Stimulated activated CD8-positive, alpha-beta memory T cell treated with anti-CD3 and anti-CD28 coated beads, Interleukin-4, amount 100 ng/mL, for 24 hours (primary cell): ENCODE measurements at regions not wholly inside any gene's neighbourhood (a gene's known extent, or its start where the extent isn't known, plus 50 kb on each side); places are given as distances from the start of the nearest gene placed in this dataset.

ENCODE experiments used
- DNase-seq: peaks from one replicate; pipeline ENCODE4 v3.0.0-alpha.2; 2020; ENCODE audit warnings: low read depth

DNA sequence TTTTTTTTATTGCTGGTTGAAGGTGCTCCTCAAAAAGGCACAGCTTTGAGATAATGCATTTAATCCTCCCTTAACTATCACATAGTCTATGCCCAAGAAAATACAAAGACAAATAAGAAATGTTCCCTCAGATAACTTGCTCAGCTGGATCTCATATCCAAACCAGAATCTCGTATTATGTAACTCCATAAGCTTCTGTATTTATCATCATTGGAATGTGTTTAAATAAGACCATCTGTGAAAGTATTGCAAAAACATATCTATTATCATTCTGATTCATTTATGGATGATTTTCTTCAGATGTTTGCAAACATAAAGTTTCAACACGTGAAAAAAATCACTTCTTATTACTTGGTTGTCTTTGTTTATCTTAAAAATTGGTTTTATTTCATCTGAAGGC is 190.9 kb downstream of the IRS2 start:
- no peak for DNase-seq

DNA sequence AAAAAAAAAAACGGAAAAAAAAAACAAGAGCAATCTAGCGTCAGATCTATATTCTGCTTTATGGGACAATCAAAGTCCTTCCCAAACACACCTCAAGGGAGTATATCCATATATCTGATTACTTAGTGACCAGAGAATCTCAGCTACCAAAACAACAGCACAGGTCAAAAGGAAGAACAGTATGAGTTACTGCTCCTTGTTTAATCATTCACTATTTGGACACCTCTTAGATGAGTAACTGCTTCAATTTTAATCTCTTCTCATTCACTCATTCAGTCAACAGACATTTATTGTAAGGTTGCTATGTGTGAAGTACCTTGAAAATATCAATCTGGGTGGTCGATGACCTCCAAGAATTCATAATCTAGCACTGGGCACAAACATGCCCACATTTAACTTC is 193.2 kb downstream of the IRS2 start:
- DNase-seq: no peak

DNA sequence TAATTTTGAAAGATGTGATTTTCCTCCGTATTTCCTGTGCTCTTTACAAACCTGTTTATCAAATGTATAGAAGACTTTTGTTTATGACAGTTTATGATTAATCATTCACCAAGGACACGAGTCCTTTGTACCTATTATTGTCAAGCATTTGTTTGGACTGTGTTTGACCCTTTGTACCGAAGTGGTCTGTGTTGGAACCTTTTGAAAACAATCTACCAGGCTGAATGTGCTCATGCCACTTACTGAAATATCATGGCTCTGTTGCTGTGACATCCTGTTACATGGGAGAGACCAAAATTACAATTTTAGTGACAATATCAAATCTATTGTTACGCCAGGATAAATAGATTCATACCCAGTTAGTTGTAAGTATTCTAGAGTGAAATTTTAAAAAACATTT is 193.6 kb downstream of the IRS2 start:
- no peak for DNase-seq

DNA sequence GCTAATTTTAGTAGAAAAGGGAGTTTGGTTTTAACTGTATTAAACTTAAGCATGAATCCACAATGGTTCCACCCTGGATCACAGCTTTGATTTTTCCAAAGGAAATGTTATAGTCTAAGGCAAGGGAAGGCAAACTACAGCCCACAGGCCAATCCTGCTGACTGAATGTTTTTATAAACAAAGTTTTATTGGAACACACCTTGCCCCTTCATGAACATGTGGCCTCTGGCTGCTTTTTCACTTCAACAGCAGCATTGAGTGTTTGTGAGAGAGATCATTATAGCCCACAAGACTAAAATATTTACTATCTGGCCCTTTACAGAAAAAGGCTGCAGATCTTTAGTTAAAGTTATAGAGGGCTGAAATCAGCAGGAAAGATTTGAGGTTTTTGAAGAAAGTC is 198.7 kb downstream of the IRS2 start:
- DNase-seq: no peak

DNA sequence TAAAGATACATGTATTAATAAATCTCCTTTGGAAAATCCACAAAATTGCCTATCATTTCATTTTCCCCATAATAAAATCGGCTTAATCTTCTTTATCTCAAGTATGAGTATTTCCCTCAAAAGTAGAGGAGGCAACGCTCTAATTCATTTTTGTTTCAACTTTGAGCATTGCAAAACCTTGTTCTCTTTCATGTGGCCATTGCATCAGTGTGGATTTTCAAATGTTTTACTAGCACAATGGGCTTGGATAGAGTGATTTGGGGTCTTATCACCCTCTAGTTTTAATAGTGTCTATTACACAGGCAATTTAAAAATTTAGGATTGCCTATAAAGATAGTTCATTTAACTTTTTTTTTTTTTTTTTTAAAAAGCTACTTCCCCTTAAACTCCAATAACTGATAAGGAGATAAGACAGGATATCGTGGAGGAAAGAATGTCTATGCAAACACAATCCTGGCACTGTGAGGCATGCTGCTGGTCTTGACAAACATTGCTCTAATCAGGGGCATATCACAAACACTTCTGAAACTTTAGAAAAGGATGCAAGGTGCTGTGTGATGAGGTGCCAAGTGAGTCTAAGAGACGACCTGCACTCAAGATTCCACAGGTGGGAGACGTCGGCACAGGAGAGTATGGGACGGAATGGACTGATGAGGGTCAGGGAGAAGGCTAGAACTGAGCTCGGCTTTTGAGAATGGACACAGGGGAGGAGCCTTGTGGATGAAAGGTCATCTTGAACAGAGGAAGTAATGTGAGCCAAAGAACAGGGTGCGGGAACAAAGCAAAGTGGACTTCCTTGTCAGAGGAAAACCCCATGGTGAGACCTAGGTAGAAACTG is 199.7 kb downstream of the IRS2 start:
- no peak for DNase-seq

DNA sequence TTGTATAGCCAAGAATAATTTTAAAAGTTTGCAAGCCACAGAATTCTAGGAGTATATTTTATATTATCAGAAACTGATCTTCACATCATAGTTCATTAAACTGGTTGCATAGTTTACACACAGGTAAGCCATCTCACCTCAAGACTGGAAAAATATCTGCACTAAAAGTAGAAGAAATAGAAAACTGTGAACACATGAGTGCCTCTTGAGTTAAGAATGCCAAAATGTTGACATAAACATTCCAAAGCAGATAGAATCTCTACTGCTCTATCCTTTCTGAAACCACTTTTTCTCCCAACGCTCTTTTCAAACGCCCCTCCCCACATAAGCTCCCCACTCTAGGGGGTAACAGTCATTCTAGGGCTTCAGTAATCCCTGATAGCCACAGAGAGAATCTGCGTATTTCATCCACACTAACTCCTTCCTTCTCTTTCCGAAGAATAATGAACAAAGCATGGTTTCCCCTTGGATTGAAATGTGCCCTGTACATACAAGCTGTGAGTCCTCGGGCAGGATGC is 201.5 kb downstream of the IRS2 start:
- no peak for DNase-seq

DNA sequence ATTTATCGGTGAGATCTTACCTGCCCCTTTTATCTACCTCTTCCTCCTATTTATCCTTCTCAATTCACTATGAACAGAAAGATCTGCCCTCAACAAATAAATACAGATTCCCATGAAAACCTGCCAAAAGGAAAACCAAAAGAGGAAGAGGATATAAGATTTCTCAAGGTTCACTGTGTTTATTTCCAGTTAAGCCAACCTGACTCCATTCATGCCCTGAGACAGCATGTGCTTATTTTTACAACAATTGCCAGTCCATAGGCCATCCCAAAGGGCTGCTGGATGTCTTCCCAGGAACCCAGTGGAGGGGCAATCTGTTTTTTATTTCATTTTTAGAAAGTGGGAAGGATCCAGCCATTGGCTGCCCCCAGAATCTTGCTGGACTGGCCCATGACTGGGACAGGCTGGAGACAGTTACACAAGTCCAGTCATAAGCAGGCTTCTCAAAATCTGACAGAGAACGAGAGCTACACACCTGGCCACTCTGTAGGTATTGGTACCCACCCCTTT is 209.1 kb downstream of the IRS2 start:
- no peak for DNase-seq

DNA sequence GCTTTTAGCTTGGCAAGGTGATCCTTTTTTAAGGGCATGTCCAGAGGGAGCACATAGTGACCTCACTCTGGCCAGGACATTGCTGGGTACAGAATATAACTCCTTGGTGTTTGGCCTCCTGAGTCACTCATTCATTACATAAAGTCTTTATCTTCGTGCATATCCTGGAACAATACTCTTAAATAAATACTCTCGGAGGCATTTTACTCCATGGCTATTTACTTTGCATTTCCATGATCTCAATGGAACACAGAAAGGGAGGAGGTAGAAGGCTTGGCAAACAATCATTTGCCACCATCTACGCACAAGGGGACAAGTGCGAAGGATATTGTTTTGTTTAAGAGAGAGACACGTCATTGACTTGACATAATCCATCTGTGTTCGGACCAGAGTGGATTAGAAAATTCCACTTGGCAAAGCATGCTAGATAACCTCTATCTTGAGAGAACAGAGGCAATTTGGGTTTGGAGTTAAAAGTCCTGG is 210.0 kb downstream of the IRS2 start:
- DNase-seq: no peak

DNA sequence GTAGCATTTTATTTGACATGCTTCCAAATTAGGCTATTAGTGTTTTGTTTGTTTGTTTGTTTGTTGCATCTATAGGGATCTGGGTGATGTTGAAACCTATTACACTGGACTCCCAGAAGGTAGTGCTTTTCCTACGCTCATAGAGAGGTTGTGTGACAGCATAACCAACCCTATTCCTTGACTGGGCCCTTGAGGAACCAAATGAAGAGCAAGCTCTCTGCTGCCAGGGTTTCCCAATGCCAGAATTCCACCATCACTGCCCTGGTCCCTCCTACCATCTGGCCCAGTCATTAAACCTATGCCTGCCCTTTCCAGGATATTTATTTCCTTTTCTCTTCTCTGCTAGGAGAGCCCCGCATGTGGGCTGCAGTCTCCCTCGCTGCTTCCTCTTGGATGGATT is 210.6 kb downstream of the IRS2 start:
- DNase-seq: no peak

DNA sequence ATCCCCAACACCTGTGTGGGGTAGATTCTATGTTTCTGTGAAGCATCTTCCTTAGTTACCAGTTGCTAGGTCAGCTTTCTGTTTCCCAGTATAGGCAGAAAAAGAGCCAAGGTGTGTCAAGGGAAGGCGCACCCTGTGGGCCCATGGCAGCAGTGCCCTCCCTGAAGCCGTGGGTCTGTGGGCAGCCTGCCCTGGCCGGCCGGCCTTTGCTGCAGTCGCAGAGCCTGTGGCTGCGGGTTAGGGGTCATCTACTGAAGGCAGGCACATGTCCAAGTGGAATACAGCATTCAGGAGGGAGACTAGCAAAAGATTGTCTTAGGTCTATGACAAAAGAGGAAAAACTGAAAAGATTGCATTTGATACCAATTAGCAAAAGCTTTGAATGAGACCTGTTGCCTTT is 214.0 kb downstream of the IRS2 start:
- no peak for DNase-seq

DNA sequence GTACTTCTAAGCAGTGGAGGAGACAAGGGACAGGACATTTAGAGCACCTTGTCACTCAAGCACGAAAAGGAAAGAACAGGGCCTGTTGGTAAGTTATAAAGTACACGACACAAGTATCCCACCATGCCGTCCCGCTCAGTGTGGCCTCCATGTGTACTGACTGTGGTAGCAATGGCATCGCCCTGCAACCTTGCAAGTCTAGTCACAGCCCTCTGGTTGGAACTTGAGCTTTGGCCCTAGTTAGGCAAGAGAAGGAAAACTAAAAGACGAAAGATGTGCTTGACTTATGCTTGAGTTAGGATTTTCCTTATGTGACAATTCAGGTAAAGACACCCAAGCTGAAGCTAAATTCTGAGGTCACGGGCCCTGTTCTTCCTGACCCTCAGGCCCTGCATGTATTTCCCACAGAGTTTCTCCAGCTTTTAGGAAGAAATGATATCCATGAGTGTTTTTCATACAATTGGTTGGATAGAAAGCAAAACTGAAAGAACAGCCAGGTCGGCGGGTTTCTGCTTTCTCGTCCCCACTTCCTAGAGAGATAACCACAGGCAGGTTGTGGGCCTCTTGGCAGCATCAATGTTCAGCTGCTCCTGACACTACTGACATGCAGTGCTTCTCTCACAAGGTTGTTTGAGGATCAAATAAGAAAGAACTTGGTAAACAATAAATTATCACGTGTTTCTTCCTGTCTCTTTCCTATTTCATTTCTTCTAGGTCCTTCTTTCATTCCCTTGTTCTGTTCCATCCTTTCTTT is 216.2 kb downstream of the IRS2 start:
- DNase-seq: peak; percentile 3

DNA sequence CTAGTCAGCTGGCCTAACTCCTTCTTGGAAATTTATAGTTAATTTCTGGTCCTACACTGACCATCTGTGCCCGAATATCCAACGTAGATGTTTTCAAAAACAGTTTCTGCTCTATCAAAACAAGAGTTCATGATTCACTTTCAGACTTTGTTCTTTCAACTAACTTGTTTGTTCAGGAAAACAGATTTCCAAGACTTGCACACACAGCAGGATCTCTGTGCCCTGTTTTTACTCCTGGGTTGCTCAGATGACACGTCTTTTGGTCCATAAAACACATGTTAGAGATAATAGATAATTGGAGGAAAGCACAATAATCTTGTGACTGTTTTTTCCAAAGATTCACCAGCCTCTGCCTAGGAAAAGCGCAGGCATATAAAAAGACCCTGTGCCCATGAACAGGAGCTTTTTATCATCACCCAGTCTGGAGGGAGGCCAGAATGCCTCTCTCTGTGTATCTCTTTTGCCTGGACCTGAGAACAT is 218.0 kb downstream of the IRS2 start:
- no peak for DNase-seq

DNA sequence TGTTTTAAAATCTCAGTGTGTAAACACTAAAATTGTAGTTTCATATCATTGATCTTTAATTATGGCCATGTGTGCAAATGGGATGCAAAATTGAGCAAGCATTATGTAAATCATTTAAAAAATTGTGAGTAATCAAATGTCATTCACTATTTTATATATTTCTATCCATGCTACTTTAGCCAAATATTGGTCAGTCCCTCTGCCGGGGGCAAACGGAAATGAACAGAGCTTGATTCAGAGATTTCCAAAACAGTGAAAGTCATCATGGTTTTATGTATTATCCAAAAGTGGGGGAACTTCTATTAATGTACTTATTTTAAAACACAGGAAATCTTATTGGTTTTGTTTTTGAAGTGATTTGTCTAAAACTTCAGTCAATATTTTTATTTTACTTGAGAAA is 219.1 kb downstream of the IRS2 start:
- no peak for DNase-seq

DNA sequence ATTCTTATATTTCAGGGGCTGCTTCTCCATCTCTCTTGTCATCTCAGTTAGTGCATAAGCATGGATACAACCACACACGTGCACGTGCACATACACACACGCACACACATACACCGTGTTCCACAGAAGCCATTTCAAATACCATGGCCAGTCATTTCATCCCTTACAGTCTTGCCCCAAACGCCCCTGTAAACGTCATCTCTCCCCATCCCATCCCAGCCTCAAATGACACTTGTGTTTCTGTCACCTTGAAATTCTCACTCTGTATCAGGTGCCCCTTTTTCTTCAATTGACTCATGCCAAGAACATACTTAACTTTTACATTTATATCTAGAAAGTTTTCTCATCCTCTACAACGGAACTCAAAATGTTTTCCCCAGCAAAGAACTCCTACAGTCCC is 220.5 kb downstream of the IRS2 start:
- DNase-seq: no peak

DNA sequence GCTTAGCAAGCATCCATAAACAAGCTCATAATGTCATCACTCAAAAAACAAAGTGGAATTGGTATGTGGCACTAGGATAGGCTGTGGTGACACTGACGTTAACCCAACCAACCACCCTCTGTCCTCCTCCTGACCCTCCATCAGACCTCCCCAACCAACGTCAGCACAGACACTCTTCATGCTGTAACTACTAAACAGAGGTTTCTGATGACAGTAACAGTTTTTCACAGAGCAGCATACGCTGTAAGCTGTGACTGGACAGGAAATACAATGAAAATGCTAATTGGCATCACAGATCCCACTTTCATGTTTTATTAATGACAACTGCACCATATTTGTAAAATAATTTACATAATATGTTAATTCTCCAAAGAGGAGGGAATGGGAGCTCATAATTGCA is 238.0 kb downstream of the IRS2 start:
- no peak for DNase-seq

DNA sequence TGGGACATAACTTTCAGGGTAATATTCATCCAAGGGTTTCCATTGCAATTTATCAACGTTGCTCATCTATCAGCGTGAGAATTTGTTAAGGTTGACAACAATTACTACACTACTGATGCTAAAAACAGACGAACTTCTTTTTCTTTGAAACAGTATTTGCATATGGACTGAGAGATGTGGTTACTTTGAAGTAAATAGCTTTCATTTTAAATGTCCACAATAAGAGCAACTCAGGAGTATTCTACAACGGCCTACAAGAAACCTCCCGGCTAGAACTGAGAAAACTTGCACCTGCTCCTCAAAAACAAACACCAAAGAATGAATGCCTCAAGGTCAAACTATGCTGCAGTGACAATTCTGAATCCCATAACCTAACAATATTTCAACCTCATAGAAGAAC is 238.4 kb downstream of the IRS2 start:
- DNase-seq: no peak

DNA sequence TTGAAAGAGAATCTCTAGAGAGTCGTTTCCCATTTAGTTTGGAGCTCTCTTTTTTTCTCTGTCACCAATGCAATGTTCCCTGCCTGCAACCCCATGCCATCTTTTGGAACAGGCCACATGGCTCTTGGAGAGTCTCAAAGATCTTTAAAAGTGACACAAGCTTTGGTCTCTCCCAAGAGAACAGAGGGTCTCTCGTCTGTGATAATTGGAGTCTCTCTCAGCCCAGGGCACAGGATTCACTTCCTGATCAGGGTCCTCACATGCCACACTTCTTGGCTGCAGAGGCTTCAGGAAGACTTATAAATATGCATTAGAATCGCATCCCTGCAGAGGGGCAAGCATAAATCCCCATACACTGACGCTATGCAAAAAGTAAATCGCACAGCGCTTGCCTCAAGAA is 240.5 kb downstream of the IRS2 start:
- DNase-seq: no peak

DNA sequence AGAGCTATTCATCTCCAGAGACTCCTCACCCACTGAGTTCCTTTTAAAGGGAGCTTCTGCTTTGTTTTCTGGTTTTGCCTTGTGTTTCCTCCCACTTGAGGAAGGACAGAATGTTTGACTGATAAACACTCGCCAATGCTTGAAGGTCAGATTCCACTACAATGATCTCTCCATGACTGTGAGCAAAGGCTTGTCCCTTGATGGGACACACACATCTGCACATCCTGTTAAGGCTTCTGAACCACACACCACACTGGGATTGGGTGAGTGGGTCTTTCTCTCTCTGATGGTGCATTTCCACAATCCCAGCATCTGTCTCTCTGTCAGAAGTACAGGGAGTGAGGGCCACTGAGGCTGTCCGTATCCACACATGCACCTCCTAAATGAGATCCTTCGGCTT is 245.3 kb downstream of the IRS2 start:
- DNase-seq: no peak

DNA sequence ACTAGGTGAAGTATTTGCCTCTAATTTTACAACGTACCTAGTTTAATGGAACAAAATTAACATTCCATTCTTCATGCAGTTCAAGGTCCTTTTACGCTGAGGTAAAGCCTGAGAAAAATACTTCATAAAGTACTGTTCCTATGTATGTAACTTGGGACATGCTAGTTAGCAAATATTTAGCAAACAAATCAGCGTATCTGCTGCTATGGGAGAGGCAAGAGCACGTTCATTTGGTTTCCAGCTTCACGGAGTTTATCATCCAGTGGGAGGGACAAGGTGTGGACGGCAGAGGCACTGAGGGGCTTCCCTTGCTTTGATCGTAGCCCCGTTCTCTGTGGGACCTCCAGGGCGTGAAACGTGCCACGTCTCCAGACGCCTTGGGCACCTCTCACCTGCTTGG is 248.8 kb downstream of the IRS2 start:
- DNase-seq: no peak

DNA sequence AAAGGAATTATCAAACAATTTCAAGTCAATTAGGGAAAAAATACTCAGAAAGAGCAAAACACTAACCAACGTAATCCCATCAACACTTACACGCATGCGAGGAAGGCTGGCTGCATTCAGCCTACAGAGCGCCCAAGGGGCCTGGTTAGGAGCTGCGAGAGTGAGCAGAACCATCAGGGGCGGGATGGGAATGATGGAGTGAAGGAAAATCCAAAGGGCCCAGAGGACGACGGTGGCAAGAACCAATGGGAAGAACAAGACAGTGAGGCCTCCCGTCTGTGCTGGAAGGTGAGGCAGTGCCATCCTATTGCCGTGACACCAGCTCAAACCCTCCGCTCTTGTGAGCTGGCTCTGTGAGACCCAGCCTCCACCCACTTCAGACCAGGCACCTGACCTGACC is 253.0 kb downstream of the IRS2 start:
- DNase-seq: no peak

DNA sequence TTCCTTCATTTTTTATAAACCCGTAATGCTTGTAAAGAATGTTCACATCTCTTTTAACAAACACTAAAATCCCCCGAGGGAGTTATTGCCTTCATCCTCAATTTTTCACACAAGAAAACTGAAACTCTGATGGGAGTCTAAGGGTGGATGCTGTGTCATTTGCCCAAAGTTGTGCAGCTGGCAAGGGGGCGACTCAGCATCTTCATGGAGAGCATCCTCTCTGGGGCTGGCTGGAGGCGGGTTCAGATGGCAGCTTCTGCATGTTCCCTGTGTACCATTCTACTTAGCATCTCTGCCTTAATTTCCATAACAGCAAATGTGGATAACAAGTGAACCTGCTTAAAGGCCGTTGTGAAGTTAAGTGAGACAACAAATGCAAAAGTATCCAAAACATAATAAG is 256.4 kb downstream of the IRS2 start:
- no peak for DNase-seq

DNA sequence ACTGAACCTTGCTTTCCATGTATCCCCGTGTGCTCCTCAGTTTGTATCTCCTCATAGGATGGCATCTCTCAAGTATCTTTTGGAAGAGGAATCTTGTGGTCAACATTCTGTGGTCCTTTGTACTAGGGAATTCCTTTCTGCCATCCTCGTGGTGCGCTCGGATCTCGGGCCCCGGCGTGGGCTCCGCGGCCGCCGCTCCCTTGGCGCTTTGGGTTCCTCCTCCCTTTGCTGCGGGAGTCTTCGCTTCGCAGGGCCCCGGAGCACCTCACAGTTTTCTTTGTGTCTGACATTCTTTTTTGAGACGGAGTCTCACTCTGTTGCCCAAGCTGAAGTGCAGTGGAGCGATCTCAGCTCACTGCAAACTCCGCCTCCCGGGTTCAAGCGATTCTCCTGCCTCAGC is 264.7 kb downstream of the IRS2 start:
- DNase-seq: no peak

DNA sequence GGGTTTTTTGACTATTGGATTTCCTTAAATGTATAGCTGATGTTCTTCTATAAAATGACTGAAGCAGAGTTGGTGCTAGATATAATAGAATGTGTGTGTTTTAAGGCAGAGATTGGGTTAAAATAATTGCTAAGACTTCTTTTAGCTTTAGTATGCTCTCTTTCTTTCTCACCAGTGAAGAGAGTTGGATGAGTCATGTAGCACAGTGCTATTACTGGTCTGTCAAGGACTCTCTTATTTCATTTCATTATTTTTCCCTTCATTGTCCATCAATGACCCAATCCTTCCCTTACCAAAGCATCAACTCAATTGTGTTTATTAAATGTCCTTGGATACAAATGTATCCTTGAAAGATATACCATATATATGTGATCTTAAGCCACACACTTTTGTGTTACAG is 268.9 kb downstream of the IRS2 start:
- no peak for DNase-seq
